Stimulated activated CD4-positive, alpha-beta T cell treated with anti-CD3 and anti-CD28 coated beads, Interleukin-2, amount 100 ng/mL, for 48 hours (primary cell): ENCODE measurements at regions not wholly inside any gene's neighbourhood (a gene's known extent, or its start where the extent isn't known, plus 50 kb on each side); places are given as distances from the start of the nearest gene placed in this dataset.
"Not testable (repeated sequence)": the region's sequence is repeated elsewhere in the genome, so short reads cannot be mapped to it uniquely, and the experiment has no call there.

Experiments
- DNase-seq, 2 donors: peaks; one replicate each; pipeline ENCODE4 v3.0.0-alpha.2; 2020

DNA sequence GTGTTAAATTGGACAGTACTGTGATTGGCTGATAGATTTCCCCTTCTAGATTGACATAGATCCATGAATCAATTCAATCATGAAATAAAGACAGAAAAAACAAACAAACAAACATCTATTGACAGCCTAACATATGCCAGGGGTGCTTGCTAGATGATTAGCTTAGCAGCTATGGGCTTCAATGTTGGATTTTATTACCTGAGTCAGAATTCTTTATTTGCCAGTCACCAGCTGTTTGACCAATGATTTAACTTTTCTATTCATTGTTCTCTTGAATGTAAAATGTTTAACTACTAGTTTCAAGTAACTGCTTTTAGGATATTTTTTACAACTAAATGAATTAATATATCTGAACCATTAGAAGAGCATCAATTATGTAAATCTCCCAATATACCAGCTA, 901.3 kb upstream of the CITED2 start:
- no peak for DNase-seq

DNA sequence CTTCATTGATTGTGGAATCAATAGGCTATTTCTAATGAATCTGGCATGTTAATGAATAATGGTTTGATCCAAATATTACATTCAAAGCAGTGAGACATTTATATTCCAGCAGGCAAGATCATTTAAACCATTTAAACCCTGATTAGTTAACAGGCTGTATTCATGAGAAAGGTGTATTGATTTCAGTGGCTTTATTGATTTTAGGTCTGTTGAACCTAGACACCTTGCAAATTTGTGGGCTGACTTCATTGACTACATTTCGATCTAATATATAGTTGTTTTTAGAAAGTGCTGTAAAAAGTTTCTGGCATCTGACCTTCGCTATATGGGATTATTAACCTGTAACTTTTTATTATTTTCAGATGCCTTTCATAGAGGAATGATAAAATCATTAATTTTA, 900.1 kb upstream of the CITED2 start:
- DNase-seq, result no peak

DNA sequence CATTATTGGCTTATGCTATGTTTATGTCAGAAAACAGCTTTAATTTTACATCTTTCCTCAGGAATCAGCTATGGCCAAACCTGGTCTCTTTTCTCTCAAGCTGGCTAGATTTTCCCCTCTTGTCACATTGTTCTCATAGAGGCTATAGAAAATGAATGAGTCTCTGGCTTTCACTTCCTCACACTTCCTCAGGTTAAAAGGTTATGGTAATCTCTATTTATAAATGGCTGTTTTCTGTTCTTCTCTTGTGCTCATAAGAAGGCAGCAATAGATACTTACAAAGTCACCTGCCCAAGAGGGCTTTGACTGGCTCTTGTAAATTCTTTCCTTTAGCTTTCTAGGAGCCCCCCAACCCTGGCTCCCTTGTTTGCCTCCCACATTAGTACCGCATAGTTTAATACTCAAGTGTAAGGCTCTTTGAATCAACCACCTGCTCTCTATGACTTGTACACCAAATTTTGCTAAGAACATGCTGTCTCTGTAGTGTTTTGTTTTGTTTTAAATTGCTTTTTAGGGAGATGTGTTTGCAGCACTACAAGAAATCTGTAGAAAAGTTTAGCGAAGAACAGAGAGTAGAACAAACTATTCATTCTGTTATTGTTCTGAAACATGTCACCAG, 897.4 kb upstream of the CITED2 start:
- no peak for DNase-seq

DNA sequence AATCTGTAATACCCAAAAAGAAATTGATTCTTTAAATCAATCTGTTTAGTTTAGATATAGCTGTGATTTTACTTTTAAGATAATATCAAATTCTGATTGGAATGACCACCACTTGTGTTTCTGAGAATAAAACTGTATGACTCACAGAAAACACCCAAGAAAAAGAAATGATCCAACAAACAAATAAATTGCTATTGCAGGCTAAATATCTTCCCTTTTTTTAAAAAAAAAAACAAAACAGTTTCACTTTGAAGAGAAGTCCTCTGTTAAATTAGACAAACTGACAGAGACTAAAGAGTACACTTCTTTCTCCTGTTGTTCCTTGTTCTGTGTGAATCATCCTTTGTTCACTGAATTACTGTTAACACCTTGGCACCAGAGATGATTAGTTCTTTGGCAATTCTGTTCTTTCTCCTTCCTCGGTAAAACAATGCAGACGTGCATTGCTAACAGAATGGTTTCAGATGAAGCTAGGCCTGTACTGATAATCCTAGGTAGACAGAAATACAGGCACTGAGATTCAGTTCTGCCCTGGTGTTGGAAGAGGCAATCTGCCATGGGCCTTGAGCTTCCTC, 895.2 kb upstream of the CITED2 start:
- no peak for DNase-seq

DNA sequence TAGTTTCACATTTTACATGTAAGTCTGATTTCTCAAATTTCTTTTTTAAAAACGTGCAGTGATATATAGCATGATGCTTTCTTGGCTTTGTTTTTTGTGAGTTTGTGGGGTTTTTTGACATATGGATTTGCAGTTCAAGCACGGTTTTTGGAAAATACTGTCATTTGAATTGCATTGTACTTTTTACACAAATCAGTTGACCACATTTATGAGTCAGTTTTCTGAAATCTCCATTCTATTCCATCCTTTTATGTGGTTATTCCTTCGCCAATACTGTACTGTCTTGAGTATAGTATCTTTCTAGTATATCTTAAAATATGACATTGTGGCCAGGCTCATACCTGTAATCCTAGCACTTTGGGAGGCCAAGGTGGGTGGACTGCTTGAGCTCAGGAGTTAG, 890.0 kb upstream of the CITED2 start:
- DNase-seq, result no peak

DNA sequence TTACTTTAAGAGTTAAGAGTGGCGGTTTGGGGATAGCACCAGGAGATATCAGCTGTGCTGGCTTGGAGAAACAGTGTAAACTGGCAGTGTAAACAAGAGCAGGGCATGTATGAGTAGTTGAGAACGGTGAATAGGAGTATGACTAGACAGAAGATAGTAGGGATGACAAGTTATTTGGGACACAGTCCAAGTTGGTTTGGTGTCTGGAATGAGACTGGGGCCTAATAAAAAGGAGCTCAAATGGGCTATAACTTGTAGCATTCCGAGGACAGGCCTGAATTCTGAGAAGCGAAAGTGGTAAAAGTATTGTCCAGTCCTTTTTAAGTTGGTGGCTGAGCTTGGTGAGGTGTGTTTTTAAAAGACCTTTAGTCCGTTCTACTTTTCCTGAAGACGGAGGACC, 883.9 kb upstream of the CITED2 start:
- DNase-seq, result not testable (repeated sequence)

DNA sequence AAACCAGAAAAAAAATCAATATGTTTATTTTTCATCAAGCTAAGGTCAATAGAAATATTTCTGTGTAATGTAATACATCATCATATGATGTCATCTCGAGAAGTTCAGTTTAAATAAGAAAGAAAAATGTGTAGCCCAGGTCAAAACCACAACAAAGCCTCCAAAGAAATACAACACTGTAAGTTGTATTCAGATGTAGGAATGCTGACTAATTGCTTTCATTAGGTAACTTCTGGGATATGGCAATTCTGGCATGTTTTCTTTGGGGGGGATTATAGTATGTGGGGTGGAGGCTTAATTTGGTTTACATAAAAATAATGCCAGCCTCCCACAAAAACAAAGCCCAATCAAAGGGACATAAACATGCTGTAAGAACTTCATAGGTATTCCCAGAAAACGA, 881.8 kb upstream of the CITED2 start:
- no peak for DNase-seq

DNA sequence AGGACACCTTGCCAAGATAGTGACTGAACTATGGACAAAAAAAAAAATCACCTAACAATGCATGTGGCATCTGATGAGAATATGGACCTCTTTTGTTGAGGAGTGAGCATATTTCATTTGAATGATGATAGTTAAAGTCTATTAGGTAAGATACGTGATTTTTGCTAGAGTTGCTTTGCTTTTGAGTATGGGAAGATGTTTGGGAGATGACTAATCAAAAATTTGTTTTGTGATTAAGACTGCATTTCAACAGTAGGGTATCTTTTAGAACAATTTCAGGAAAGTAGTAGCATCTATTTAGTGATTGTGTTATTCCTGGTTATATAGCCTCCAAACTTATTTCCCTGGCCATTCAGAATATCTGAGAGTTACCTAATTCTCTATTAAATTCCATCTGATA, 878.6 kb upstream of the CITED2 start:
- no peak for DNase-seq

DNA sequence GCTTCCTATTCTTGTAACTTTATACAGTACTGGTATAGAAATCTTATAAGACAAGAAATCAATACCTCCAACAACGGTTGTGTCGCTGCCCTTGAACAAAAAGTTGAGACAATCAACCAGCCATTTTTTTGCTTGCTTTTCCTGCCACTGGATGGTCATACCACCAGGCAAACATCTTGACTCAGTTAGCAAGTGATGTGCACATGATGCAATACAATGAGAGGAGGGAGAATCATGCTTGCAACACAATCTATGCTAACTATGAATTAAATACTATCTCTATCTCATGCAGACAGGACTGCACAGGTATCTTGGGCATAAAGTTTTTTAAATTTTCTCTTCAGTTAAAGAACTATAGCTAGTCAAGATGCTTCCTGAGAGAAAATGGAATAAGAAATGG, 877.7 kb upstream of the CITED2 start:
- DNase-seq, result no peak

DNA sequence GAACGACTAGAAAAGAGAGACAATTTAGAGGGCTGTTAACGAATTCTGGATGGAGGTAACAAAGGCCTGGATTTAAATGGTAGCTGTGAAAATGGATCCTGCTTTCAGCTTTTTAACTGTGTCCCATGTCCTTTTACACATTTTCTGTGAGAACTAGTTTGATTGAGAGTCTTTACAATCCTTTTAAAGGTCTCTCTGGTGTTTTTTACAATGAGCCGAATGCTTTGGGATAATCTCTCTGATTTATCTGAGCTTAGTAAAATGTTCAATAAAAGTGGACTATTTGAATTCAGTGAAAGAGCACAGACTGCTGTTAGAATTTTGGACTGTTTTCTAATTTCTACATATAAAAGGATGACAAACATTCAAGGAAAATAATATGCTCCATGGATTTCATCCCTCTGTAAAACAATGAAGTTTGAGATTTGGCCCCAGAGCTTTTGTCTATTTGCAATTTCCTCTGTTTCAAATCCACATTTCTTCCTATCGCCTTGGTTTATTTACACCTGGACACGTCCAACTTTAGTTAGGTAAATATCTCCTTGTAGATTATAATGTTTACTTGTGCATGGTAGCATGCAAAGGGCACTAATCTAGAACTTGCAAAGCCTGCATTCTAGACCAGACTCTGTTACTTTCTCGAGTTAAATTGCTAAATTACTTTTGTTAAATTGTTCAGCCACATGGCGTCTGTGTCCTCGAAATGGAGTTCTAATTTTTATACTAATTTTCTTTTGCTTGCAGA, 871.0 kb upstream of the CITED2 start:
- DNase-seq, result no peak

DNA sequence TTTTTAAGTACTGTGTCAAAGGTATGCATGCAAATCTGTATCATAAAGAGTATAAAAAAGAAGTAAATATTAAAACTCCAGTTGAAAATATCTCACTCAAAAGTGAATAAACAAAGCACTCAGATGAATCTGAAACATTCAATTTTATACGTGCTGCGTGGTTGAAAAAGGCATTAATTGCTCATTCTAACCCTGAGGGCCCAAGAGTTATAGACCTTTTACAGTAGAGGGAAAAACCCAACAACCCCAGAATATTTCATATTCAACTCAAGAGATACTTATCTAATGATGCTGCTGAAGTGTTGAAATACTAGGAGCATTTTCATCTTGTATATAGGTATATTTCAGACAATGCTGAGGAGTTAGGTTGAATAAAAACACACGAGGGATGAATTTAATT, 862.8 kb upstream of the CITED2 start:
- no peak for DNase-seq

DNA sequence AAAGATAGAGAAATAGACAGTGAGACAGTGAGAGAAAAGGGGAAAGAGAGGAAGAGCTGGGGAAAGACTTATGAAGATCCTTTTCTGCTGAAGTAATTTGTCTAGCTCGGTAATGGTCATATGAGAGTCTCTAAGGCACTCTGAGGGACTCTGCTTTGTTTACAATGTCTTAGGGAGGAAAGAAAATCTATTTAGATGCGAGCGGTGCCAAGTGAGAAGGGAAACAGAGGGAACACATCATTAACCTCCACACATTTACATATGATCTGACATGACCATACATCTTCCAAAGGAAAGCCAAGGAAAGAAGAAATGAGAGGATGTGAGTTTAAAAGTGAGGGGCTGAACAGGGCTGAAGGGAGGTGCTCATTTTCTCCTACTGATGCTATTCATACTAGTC, 862.3 kb upstream of the CITED2 start:
- no peak for DNase-seq

DNA sequence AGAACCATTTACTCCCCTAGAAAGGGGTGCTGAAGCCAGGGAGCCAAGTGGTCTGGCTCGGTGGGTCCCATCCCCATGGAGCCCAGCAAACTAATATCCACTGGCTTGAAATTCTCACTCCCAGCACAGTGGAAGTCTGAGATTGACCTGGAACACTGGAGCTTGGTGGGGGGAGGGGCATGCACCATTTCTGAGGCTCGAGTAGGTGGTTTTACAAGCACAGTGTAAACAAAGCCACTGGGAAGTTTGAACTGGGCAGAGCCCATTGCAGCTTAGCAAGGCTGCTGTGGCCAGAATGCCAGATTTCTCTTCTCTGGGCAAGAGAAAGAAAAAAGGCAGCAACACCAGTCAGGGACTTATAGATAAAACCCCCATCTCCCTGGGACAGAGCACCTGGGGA, 855.8 kb upstream of the CITED2 start:
- no peak for DNase-seq

DNA sequence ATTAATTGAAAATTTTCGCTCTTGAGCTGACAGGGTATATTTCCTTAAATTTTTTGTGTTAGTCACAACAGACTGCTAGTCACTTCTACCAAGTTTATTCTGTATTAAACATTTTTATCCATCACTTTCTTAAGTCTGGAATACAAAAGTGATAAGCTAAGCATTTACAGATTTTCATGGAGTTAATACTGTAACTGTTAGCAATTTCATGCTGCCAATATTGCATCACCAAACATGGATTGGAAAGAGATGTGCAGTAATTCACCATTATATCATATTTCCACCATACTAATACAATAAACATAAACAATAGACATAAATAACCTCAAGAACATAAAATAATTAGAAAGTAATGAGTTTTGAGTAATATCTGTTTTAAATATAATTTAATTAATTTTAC, 854.0 kb upstream of the CITED2 start:
- no peak for DNase-seq

DNA sequence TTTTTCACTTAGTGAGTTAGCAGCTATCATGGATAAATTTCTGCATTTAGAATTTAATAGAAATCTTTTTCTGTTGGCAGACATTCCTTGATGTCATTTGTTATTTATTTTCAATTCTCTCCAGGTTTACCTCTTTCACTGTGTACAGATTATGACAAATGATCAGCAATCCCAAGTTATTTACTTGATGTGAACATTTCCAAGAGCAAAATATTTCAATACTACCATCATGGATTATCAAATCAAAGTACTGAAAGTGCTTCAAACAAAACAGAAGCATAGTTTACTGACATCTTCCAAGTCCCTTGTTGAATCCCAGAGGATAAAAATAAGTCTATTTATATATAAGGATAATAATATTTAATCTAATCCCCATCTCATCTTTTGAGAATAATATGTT, 852.2 kb upstream of the CITED2 start:
- no peak for DNase-seq

DNA sequence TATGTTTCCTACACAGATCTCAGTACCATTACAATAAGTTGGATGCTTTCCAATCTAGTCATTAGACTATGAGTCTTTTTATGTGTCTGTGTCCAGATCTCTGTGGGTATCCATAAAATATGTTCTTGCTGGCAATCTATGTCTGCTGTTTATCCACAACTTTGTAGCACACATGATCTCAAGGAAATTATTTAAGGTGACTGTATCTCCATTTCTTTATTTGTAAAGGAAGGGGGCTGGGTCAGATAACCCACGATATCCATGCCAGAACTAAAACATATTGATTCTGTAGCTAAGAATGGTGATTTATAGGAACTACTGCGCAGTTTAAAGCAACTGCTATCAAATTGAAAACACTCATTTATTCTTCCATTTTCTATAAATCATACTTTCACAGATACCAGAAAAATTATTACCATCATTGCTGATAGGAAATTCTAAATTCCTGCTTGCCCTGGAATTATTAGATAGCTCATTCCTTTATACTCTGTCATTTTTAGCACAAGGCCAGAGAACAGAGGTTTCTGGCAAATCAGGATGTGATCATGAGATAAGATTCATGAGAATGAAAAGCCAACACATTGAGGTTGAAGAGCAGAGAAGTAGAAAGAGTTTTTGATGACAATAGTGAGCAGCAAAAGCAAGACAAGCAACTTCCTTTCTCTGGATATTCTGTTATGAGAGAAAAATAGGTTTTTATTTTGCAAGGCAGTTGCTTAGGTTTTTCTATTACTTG, 851.4 kb upstream of the CITED2 start:
- no peak for DNase-seq

DNA sequence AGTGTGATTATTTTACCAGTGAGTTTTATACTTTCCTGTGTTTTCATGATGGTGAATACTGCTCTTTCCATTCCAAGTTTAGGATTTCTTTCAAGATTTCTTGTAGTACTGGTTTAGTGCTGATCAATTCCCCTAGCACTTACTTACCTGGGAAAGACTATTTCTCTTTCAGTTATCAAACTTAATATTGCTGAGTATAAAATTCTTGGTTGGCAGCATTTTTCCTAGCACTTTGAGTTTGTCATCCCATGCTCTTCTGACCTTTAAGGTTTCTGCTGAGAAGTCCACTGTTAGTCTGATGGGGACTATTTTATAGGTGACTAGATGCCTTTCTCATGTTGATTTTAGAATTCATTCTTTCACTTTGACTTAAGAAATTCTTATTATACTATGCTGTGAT, 842.8 kb upstream of the CITED2 start:
- DNase-seq, result no peak

DNA sequence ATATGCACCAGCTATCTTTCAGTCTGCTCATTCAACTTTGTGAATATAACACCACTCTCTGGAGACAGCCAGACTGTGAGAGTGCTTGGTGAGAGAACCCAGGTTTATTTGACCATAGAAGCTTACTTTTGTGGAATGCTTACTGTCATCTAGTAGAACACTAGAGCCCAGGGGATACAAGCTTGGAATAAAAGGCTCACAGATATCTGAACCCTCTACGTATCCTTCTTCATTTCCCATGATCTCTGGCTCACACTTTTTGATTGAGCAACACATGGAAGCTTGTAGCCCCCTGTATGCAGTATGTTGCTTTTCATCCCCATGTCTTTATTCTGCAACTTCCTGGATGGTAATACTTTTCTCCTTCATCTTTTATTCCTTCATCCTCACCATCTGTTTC, 835.3 kb upstream of the CITED2 start:
- DNase-seq, result no peak

DNA sequence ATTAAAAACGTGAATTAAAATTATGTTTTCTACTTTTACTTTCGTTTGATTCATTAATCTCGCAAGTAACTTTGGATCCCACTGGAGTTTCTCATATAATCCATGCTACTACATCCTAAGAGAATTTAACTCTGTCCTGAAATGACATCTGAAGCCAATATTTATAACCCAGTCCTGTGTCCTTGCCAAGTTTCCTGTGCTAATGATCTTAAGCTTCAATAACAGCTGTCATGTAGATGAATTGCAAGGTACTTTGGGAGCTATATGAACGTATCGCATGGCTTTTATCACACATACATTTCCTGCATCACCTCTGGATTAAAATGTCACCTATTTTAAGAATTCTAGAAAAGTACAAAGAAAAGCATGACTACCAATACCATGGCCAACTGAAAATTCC, 833.8 kb upstream of the CITED2 start:
- no peak for DNase-seq

DNA sequence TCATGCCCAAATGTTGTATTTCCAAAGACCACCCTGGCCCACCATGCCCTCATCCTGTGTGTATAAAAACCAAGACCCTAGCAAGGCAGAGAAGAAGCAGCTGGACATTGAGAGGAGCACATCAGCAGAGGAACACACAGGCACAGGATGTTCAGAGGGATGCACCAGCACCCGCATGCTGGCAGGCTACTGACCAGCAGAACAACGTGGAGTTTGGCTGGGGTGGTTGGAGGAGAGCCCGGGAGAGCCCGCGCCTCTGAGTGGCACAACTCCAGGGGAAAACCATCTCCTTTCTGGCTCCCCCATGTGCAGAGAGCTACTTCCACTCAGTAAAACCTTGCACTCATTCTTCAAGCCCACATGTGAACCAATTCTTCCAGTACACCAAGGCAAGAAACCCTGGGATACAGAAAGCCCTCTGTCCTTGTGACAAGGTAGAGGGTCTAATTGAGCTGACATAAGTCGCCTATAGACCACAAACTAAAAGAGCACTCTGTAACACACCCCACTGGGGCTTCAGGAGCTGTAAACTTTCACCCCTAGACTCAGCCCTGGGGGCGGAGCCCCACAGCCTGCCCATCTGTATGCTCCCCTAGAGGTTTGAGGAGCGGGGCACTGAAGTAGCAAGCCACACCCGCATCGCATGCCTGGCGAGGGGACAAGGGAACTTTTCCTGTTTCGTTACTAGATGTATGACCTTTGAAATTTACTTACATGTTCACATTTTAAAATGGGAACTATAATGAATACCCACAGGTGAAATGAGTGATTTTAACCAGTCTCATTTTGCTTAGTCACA, 831.5 kb upstream of the CITED2 start:
- DNase-seq, result no peak

DNA sequence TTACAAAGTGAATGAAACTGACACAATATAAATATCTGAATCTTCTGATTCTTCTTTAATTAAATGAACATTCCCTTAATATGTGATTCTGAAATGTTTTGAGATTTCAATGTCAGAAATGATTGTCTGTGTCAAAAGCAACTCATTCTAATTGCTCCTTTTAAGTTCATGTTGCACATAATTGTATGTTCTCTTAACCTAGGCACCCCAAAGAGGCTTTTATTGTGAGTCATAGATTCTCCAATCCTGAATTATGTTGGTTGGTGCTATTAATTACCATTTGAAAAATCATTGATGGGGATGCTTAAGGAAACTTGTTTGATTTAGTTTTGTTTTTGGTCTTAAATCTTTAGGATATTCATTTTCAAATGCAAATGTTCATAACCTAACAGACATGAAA, 829.7 kb upstream of the CITED2 start:
- no peak for DNase-seq

DNA sequence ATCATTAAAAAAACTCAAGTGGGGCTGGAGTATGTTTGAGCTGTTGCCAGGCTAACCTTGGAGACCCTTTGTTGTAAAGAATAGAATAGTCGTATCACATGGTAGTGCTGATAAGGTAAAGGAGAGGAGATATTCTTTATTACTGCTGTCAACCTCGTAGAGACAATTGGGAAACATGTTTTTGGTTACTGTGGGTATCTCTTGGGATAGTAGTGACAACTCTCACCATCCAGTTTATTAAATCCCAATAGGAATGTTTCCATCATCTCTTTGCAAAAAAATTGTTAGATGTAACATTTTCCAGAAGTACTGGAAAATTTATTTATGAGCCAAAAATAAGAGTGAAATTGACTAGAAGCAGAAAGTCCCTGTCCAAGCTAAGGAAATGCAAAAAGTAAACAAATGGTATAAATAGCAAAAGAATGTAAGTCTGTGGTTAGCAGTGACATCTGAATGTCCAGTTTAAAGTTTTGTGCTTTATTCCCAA, 829.3 kb upstream of the CITED2 start:
- no peak for DNase-seq

DNA sequence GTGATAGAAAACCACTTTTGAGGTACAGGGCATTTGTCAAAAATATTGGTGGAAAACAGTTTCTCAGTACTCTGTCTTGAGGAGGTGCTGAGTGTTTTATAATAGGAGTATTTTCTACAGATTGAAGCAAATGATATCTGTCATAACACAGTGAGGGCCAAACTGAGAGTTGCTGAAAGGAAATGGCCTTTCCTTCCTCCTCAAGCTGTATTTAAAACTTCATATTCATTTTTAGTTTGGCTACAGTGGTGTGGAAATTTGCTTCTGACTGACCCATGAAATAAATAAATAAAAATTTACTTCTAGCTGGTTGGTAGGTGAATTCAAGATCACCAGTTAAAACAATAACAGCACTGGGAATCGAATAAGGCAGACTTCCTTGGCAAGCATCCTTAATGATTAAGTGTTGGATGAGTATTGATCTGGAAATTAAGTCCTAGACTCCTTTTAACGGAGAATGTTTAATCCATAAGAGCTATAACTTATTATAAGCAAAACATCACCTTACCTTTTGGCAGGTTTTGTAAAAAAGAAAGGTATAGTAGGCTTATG, 828.6 kb upstream of the CITED2 start:
- DNase-seq, result no peak
